Progenitor cell of endocrine pancreas (in vitro differentiated cells): ENCODE measurements at regions not wholly inside any gene's neighbourhood (a gene's known extent, or its start where the extent isn't known, plus 50 kb on each side); places are given as distances from the start of the nearest gene placed in this dataset.

Source experiments
- DNase-seq: peaks from one replicate; pipeline ENCODE4 v3.0.0; 2021; ENCODE audit warnings: low spot score; ENCODE audit not compliant: unreplicated experiment
- H3K27ac Mint-ChIP-seq: 2 replicates; pipeline ENCODE4 v1.8.0; 2021; ENCODE audit warnings: mild to moderate bottlenecking, moderate library complexity, mixed read lengths
- H3K27me3 Mint-ChIP-seq: 2 replicates; pipeline ENCODE4 v1.8.0; 2021; ENCODE audit warnings: mixed read lengths
- H3K36me3 Mint-ChIP-seq: 2 replicates; pipeline ENCODE4 v1.8.0; 2022; ENCODE audit warnings: mixed read lengths; ENCODE audit not compliant: insufficient read depth
- H3K4me1 Mint-ChIP-seq: 2 replicates; pipeline ENCODE4 v1.8.0; 2021; ENCODE audit warnings: low read depth, mixed read lengths
- H3K4me3 Mint-ChIP-seq: 2 replicates; pipeline ENCODE4 v1.8.0; 2021; ENCODE audit warnings: low read depth, mild to moderate bottlenecking, moderate library complexity, mixed read lengths
- H3K9me3 Mint-ChIP-seq: 2 replicates; pipeline ENCODE4 v1.8.0; 2021; ENCODE audit warnings: low read depth, mixed read lengths
- TF ChIP-seq, protein P1 (sequence below): fragments of 200-600 bp; sonication (generic); IDR thresholded peaks from one replicate; pipeline ENCODE4 v1.5.0; 2021; ENCODE audit warnings: antibody characterized with exemption, mild to moderate bottlenecking; ENCODE audit not compliant: unreplicated experiment

DNA sequence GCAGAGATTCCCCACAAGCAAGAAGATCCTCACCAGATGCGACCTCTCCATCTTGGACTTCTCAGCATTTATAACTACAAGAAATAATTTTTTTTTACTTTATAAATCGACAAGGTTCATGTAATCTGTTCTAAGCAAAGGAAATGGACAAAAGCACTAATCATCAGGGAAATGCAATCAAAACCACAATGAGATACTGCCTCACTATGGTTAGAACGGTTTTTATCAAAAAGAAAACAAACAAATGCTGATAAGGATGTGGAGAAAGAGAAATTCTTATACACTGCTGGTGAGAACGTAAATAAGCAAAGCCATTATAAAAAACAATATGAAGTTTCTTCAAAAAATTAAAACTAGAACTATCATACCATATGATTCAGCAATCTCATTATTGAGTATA, 1382.6 kb downstream of the ARAP2 start:
- Mint-ChIP-seq H3K9me3 (no peaks in the 10 kb centered on the region), H3K27ac (no peak overlapping the region)

DNA sequence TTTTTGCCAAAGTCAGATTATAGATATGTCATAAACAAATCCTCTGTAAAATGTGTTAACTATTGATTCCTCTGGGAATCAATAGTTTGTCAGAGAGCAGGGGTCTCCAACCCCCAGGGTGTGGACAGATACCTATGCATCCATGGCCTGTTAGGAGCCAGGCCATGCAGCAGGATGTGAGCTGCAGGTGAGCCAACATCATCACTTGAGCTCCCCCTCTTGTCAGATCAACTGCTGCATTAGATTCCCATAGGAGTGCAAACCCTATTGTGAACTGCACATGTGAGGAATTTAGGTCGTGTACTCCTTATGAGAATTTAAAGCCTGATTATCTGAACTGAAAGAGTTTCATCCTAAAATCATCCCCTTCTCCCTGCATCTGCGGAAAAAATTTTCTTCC, 1365.4 kb downstream of the ARAP2 start:
- DNase-seq, result no peak
- H3K4me3 Mint-ChIP-seq, result no peak overlapping the region
- TF ChIP-seq, protein P1, sequence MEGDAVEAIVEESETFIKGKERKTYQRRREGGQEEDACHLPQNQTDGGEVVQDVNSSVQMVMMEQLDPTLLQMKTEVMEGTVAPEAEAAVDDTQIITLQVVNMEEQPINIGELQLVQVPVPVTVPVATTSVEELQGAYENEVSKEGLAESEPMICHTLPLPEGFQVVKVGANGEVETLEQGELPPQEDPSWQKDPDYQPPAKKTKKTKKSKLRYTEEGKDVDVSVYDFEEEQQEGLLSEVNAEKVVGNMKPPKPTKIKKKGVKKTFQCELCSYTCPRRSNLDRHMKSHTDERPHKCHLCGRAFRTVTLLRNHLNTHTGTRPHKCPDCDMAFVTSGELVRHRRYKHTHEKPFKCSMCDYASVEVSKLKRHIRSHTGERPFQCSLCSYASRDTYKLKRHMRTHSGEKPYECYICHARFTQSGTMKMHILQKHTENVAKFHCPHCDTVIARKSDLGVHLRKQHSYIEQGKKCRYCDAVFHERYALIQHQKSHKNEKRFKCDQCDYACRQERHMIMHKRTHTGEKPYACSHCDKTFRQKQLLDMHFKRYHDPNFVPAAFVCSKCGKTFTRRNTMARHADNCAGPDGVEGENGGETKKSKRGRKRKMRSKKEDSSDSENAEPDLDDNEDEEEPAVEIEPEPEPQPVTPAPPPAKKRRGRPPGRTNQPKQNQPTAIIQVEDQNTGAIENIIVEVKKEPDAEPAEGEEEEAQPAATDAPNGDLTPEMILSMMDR, result no peak
- no peaks in the 10 kb centered on the region for H3K27me3 Mint-ChIP-seq
- H3K36me3 Mint-ChIP-seq, result peaks cover 1% of the 10 kb centered on the region
- no peak overlapping the region for H3K27ac Mint-ChIP-seq
- H3K4me1 Mint-ChIP-seq, result no peaks in the 10 kb centered on the region
- peaks cover 31% of the 10 kb centered on the region for H3K9me3 Mint-ChIP-seq

More for the DNA sequence above, 1382.6 kb downstream of the ARAP2 start:
- TF ChIP-seq, protein P1, result no peak
- Mint-ChIP-seq H3K27me3 (no peaks in the 10 kb centered on the region), H3K36me3 (no peaks in the 10 kb centered on the region), H3K4me1 (peaks cover 4% of the 10 kb centered on the region), H3K4me3 (no peak overlapping the region)
- DNase-seq, result no peak

DNA sequence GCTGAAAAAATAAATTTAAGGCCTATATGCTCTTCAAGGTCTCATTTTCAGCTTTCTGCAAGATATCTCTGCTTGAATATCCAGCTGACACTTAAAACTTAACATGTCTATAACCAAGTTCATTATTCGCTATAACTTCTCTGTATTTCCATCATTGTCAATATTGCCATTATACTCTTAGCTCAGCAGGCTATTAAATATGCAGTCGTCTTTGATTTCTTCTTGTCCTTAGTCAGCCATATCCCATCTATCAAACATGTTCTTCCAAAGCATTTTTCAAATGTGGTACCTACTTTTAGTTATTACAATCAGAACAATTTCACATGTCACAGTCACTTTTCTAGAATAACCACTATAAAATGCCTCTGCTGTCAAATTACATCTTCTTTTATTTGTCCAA, 1364.1 kb downstream of the ARAP2 start:
- no peaks in the 10 kb centered on the region for H3K36me3 Mint-ChIP-seq
- no peak for DNase-seq
- H3K4me3 Mint-ChIP-seq, result no peak overlapping the region
- no peaks in the 10 kb centered on the region for H3K27me3 Mint-ChIP-seq
- peaks cover 18% of the 10 kb centered on the region for H3K9me3 Mint-ChIP-seq
- no peak overlapping the region for H3K27ac Mint-ChIP-seq
- no peaks in the 10 kb centered on the region for H3K4me1 Mint-ChIP-seq
- TF ChIP-seq, protein P1, result no peak

DNA sequence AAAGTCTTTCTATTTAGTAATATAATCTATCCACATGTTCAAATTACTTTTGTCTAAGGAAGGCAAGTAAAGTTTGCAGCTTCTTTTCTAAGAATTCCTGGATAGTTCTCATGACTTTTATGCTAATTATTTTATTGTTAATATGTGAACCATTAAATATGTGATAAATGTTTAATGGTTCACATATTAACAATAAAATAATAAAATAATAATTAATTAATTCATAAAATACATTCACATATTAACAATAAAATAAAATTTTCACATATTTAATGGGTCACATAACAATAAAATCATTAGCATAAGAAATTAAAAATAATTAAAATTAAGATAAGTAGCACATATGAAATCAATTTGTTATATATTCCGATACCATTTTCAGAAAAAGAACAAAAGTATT, 1352.4 kb downstream of the ARAP2 start:
- no peaks in the 10 kb centered on the region for H3K27me3 Mint-ChIP-seq
- no peak for DNase-seq

DNA sequence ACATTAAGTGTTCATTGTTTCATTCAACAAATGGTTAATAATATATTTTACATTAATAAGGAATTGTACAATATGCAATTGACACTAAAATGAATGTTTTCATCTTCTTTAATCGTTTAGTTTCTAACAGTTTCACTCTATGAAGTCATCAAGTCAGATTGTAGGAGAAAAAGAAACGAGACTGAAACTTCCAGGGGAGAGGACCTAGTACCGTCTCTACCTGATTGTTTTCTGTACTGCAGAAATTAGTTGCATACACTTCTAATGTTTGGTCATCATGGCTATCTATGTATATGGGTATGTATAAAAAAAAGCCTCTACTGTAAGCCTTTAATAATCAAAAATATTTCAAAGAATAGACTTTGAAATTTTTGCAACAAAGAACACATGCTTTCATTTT, 1350.9 kb downstream of the ARAP2 start:
- Mint-ChIP-seq H3K27ac (no peak overlapping the region), H3K27me3 (no peaks in the 10 kb centered on the region), H3K4me1 (no peaks in the 10 kb centered on the region), H3K36me3 (no peaks in the 10 kb centered on the region), H3K9me3 (no peaks in the 10 kb centered on the region), H3K4me3 (no peak overlapping the region)
- TF ChIP-seq, protein P1, result no peak
- DNase-seq, result no peak

More for the DNA sequence above, 1352.4 kb downstream of the ARAP2 start:
- Mint-ChIP-seq H3K9me3 (no peaks in the 10 kb centered on the region), H3K36me3 (no peaks in the 10 kb centered on the region), H3K4me1 (no peaks in the 10 kb centered on the region), H3K27ac (no peak overlapping the region), H3K4me3 (no peak overlapping the region)
- TF ChIP-seq, protein P1, result no peak
